Right ventricle myocardium superior (tissue), 1 donor: ENCODE measurements at regions not wholly inside any gene's neighbourhood (a gene's known extent, or its start where the extent isn't known, plus 50 kb on each side); places are given as distances from the start of the nearest gene placed in this dataset.
"Not testable (repeated sequence)": the region's sequence is repeated elsewhere in the genome, so short reads cannot be mapped to it uniquely, and the experiment has no call there.

Experiments used
- ATAC-seq: fragments of 200-7000 bp; cut with Tn5 transposase; one replicate; pipeline ENCODE4 v1.9.1; 2020; ENCODE audit warnings: mild to moderate bottlenecking; ENCODE audit not compliant: poor library complexity
- DNase-seq: peaks from one replicate; pipeline ENCODE4 v3.0.0-alpha.2; 2020
- intact Hi-C: fragments of 100-400 bp; cut with DNase I; formaldehyde crosslinking; loops from one replicate; pipeline ENCODE4 v1.11.2; 2022
- donor health status: DM: no; HTN: yes; CAD: no; lungs with severe emphysema.

- intact Hi-C loops, result no loop called here
- DNase-seq, result peak; percentile 78
- ATAC-seq, result peak; percentile 95
Observed at GRCh38 chr15:91627473-91628278, 225.8 kb upstream of the SLCO3A1 start.

DNA sequence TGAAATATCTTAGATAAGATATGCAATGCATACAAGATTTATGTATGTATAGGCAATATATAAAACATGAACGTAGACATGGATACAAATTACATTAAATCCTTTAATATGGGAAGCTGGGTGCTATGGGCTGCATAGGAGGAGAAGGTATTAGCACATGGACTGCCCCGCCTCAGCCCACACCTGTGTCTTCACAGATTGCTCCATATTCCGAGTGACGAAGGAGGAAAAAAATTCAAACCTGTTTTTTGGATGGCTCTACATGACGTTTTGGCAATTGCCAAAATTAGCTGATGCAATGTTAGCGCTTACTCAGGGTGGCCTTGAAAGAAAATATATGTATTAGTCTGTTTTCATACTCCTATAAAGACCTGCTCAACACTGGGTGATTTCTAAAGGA is 223.4 kb upstream of the SLCO3A1 start:
- ATAC-seq (no peak), DNase-seq (no peak)
- intact Hi-C loops, result no loop called here

DNA sequence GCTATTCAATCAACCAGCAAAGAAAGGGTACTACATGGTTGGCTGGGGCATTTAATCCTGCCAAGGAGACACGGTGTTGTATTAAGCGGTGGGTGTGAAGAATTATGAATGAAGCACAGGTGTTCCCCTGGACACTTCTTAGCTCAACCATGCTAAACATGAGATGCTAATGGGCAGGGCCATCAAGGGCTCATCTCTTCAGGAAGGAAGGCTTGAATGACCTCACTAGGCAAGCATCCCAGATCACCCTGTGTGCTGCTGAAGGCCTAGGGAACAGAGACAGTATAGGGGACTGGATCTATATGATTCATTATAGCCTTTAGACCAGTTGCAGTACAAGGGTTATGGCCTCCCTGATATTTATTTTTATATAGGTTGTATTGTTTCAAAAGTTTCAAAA is 221.3 kb upstream of the SLCO3A1 start:
- DNase-seq, result no peak
- intact Hi-C loops, result no loop called here
- no peak for ATAC-seq

DNA sequence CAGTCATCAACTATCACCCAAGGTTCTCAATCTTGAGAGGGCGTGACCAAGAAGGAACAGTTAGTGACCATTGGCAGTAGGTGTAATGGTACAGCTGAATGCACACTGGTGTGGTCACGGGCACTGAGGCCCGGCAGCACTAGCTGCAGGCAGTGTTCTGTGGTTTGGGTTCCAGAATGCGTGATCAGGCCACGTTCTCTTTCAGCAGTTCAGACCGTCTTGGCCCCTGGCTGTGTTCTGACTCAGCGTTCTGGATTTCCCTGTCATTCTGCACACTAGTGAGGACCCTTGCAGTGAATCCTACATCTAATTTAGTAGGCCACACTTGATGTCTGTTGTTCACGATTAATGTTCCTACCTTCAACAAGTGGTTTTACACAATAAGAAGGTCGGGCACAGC is 220.5 kb upstream of the SLCO3A1 start:
- DNase-seq, result no peak
- intact Hi-C loops, result no loop called here
- no peak for ATAC-seq

- no peak for DNase-seq
- intact Hi-C loops, result no loop called here
- ATAC-seq, result no peak
Observed at GRCh38 chr15:91634179-91634578, 219.3 kb upstream of the SLCO3A1 start.

DNA sequence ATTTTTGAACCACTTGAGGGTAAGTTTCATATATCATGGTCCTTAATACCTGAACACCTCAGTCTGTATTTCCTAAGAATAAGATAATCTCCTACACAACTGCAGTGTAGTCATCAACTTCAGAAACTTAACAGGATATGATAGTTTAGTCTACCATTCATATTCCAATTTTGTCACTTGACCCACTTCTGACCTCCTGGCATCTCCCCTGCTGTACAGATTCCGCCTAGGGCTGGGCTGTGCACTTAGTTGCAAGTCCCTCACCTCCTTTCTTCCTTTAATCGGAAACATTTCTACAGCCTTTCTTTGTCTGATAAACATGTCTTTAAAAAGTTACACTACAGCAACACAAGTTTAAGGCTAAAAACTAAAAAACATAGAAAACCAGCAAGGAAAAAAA is 218.4 kb upstream of the SLCO3A1 start:
- DNase-seq (no peak), ATAC-seq (no peak)
- intact Hi-C loops, result no loop called here

GRCh38 chr15:91635641-91636040 is 217.9 kb upstream of the SLCO3A1 start:
- ATAC-seq (no peak), DNase-seq (no peak)
- intact Hi-C loops, result no loop called here

GRCh38 chr15:91649016-91649415 is 204.5 kb upstream of the SLCO3A1 start:
- ATAC-seq (no peak), DNase-seq (no peak)
- intact Hi-C loops, result no loop called here

- DNase-seq, result no peak
- ATAC-seq, result no peak
- intact Hi-C loops, result no loop called here
Observed at GRCh38 chr15:91649831-91650321, 203.6 kb upstream of the SLCO3A1 start.

GRCh38 chr15:91651251-91651650 is 202.3 kb upstream of the SLCO3A1 start:
- intact Hi-C loops, result no loop called here
- ATAC-seq (no peak), DNase-seq (no peak)

DNA sequence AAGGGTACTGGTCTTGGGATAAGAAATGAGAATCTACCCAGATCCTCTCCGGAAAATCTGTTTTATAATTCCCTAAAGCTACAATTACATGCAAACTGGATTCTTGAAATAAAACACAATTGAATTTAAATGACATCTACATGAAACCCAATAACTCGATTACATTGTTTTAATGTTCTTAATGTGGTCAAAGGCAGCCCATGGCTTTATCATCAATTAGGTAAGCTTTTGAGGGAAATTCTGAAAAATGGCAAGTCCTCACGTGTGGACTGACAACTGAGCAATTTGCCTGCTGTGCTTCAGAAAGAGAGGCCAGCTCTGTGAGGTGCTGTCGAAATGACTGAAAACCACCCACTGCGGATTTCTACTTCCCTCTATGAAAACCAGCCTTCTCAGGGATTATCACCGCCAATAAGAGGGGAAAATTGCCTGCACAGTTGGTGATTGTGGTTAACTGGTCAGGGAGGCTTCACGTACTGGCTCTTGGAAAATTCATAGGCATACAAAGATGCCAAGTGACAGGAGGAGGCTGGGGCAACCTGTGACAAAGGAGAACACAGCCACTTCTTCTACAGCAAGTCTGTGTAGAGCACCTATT is 200.8 kb upstream of the SLCO3A1 start:
- intact Hi-C loops, result no loop called here
- DNase-seq, result no peak
- no peak for ATAC-seq

DNA sequence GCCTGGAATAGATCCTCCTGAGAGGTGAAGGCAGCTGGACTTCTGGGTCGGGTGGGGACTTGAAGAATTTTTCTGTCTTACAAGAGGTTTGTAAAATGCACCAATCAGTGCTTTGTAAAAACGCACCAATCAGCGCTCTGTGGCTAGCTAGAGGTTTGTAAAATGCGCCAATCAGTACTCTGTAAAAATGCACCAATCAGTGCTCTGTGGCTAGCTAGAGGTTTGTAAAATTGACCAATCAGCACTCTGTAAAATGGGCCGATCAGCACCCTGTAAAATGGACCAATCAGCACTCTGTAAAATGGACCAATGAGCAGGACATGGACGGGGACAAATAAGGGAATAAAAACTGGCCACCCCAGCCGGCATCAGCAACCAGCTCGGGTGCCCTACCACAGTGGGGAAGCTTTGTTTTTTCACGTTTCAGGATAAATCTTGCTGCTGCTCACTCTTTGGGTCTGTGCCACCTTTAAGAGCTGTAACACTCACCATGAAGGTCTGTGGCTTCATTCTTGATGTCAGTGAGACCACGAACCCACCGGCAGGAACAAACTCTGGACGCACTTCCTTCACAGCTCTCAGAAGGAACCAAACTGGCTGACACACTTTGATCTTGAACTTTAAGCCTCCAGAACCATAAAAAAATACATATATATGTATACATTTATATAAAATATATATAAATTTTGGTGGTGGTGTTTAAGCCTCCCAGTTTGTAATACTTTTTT is 197.8 kb upstream of the SLCO3A1 start:
- ATAC-seq, intact Hi-C loops, DNase-seq: not testable (repeated sequence)

DNA sequence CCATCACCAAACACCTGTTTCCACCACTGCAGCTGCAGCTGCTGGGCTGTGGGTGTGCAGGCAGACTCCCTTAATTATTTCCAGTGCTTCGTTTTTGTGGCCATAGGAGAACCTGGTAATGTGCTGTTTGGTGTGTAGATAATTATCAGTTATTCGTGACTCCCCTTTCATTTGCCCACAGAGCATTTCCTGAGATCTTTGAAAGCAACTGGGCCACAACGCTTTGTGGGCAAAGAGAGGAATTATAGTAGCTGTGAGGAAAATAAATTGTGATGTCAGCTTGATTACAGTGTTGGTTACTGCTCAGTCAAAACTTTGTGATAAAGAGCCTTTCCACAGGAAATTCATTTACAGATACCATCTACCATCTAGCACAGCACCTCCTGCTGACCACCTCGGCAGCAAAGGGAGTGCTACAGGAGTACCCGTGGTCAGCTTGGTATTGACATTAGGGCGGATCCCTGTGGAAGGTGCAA is 193.3 kb upstream of the SLCO3A1 start:
- ATAC-seq, result no peak
- DNase-seq, result no peak
- intact Hi-C loops, result no loop called here

DNA sequence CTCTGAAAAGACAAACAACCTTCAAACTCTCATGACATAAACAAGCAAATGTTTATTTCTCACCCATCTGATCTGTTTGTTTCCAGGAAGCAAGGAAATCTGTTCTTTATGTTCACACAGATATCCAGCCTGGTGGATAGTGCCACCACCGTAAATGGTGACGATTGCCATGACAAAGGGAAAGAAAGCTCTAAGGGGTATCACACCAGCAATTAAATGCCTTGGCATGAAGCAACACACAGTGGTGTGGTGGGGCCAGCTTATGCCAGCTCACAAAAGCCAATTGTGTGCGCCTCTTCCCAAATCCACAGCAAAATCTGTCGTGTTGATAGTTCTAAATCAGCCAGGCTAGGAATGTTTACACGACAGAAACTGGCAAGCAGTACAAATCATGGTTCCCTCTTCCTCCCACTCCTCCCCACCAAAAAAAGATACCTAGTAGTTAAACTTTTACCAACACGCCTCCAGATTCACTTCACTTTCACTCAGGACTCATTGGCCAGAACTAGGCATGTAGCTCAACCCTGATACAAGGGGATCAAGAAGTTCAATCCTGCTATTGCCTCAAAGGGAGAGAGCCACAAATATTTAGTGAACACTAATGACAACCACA is 189.2 kb upstream of the SLCO3A1 start:
- intact Hi-C loops, result no loop called here
- no peak for DNase-seq
- ATAC-seq, result no peak

DNA sequence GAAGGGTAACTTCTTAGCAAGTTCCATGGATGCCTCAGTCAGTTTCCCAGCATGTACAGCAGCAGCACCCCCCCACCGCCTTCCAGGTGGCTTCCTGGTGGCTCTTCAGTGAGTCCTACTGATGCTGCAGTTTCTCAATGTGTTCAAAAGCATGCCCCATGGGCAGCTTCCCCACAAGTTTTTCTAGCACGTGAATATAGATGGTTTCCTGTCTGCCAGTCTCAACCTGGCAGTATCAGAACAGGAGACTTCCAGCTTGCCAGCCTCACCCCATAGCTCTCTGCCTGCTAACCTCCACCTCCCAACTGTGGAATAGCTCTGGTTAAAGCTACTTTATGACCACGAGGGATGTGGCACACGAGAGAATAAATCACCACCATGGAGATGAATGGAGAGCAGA is 188.3 kb upstream of the SLCO3A1 start:
- no peak for ATAC-seq
- DNase-seq, result no peak
- intact Hi-C loops, result no loop called here

DNA sequence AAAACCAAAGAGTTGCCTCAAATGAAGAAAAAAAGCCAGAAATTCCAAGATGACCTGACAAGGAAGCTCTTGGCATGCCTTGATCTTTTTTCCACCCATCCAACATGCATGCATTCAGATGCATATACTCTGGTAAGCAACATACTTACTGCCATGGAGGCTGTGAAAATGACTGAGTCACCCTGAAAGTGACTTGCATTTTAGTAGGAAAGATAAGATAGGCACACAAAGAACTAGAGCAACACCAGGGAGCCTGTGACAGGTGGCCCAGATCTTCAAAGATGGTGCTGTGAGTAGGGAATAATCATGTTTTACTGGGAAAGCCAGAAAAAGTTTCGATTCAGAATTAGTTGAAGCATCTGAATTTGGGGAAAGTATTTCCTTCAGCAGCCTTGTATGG is 185.1 kb upstream of the SLCO3A1 start:
- DNase-seq, result no peak
- no peak for ATAC-seq
- intact Hi-C loops, result no loop called here

GRCh38 chr15:91670108-91670507 is 183.4 kb upstream of the SLCO3A1 start:
- DNase-seq, result no peak
- intact Hi-C loops, result no loop called here

DNA sequence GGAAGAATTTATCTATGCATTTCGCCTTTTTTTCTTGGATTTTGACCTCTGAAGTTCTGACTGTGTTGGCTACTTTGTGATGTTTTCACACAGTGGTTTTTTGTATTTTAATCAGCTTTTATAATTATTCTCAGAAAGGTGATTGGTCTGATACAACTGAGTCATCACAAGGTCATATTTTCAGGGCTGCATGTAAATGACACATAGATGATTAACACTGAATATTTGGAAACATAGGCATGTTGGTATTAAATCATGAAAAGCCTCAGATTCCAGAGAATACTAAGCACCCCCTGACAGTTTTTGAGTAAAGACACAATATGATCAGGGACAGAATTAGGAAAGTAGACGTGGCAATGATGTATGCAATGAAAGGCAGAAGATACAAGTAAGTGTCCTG is 175.5 kb upstream of the SLCO3A1 start:
- intact Hi-C loops, result no loop called here
- DNase-seq, result no peak

More at GRCh38 chr15:91670108-91670507, 183.4 kb upstream of the SLCO3A1 start:
- no peak for ATAC-seq

DNA sequence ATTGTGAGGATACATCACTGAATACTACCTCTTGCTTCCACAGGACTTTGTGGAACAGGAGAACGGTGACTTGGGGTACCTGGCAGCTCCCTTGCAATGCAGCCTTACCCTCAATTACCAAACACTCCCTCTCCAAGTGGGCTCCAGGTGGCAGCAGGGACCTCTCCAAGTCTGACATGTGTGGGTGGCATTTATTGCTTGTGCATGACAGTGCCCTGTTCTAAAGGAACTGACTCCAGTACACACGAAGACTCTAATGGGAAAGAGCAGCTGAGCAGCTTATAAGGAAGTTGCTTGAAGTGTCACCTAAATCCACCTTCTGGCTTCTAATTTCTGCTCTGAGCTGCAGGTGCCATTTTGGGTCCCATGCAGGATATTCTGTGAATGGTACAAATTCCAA is 174.1 kb upstream of the SLCO3A1 start:
- peak; percentile 22 for ATAC-seq
- DNase-seq, result no peak
- intact Hi-C loops, result no loop called here

More for the DNA sequence above, 175.5 kb upstream of the SLCO3A1 start:
- no peak for ATAC-seq
